Transverse colon (tissue), 4 donors: ENCODE measurements at regions not wholly inside any gene's neighbourhood (a gene's known extent, or its start where the extent isn't known, plus 50 kb on each side); places are given as distances from the start of the nearest gene placed in this dataset.
"Not testable (repeated sequence)": the region's sequence is repeated elsewhere in the genome, so short reads cannot be mapped to it uniquely, and the experiment has no call there.

Experiments
- DNase-seq: peaks from one replicate; pipeline ENCODE4 v3.0.0-alpha.2; 2019
- H3K27ac ChIP-seq, 4 donors: fragments of 200-600 bp; sonication (generic); 2 replicates each; pipeline ENCODE4 v1.5.1; 2016 to 2018; ENCODE audit warnings: inconsistent platforms in 4 of 4
- H3K27me3 ChIP-seq: fragments of 200-600 bp; sonication (generic); 2 replicates; pipeline ENCODE4 v1.5.1; 2017; ENCODE audit warnings: inconsistent platforms
- H3K36me3 ChIP-seq, 4 donors: fragments of 200-600 bp; sonication (generic); 2 replicates each; pipeline ENCODE4 v1.5.1; 2017 to 2019; ENCODE audit warnings: inconsistent platforms in 4 of 4
- H3K4me1 ChIP-seq, 4 donors: fragments of 200-600 bp; sonication (generic); 2 replicates each; pipeline ENCODE4 v1.5.1; 2017 to 2020; ENCODE audit warnings: inconsistent platforms in 4 of 4
- H3K4me3 ChIP-seq, 4 donors: fragments of 200-600 bp; sonication (generic); 1 replicate in 1 of 4; 2 replicates in 3 of 4; pipeline versions ENCODE4 v1.5.1 to v1.6.1; 2017 to 2019; ENCODE audit warnings: inconsistent platforms in 4 of 4
- H3K9me3 ChIP-seq, 2 donors: fragments of 200-600 bp; sonication (generic); 2 replicates each; pipeline ENCODE4 v1.5.1; 2017 to 2019; ENCODE audit warnings: inconsistent platforms in 2 of 2
- EP300 ChIP-seq: sonication (generic); formaldehyde crosslinking; IDR thresholded peaks from one replicate; pipeline ENCODE4 v1.6.1; 2017; ENCODE audit warnings: antibody characterized with exemption, low read depth
- POLR2A ChIP-seq: fragments of 450-650 bp; IDR thresholded peaks from one replicate; pipeline ENCODE4 v1.6.1; 2016; ENCODE audit warnings: antibody characterized with exemption, mild to moderate bottlenecking, moderate library complexity
- POLR2AphosphoS5 ChIP-seq, 3 donors: sonication (generic); formaldehyde crosslinking; IDR thresholded peaks; one replicate each; pipeline ENCODE4 v1.6.1; 2016; ENCODE audit warnings: antibody characterized with exemption in 3 of 3
- WGBS, 2 donors: methylation state at CpG; one replicate each; pipeline ENCODE4 v1.1.5; 2018; ENCODE audit warnings: low coverage in 1 of 2; 5-methylcytosine and 5-hydroxymethylcytosine counted together
- in situ Hi-C, 4 donors: fragments of 200-750 bp; cut with MboI; loops; one replicate each; pipeline versions ENCODE4 v1.15.0 to v1.15.1; 2017; ENCODE audit warnings: low sequenced_read_pairs in 3 of 4, low pct_ligation_motif_present in 1 of 4, low pct_unique_long_range_greater_than_20kb in 1 of 4
- intact Hi-C: fragments of 100-400 bp; cut with DNase I; formaldehyde crosslinking; loops from one replicate; pipeline ENCODE4 v1.15.1; 2023; ENCODE audit warnings: low total_unique reads
- TF ChIP-seq, protein P1 (sequence below), 5 experiments: fragments of 200-600 bp in 3 of 5; fragments of 450-650 bp in 2 of 5; sonication (generic) in 3 of 5; IDR thresholded peaks; 1 replicate in 2 of 5; 2 replicates in 3 of 5; pipeline ENCODE4 v1.5.1; 2016 to 2017; ENCODE audit warnings: antibody characterized with exemption in 5 of 5, inconsistent platforms in 3 of 5, mild to moderate bottlenecking in 2 of 5, moderate library complexity in 1 of 5

- Histone ChIP-seq H3K4me3 (no peak overlapping the region), H3K9me3 (no peaks in the 10 kb centered on the region), H3K4me1 (no peaks in the 10 kb centered on the region), H3K27me3 (no peaks in the 10 kb centered on the region), H3K36me3 (no peaks in the 10 kb centered on the region), H3K27ac (no peak overlapping the region)
- TF ChIP-seq EP300: no peak
- TF ChIP-seq, protein P1, sequence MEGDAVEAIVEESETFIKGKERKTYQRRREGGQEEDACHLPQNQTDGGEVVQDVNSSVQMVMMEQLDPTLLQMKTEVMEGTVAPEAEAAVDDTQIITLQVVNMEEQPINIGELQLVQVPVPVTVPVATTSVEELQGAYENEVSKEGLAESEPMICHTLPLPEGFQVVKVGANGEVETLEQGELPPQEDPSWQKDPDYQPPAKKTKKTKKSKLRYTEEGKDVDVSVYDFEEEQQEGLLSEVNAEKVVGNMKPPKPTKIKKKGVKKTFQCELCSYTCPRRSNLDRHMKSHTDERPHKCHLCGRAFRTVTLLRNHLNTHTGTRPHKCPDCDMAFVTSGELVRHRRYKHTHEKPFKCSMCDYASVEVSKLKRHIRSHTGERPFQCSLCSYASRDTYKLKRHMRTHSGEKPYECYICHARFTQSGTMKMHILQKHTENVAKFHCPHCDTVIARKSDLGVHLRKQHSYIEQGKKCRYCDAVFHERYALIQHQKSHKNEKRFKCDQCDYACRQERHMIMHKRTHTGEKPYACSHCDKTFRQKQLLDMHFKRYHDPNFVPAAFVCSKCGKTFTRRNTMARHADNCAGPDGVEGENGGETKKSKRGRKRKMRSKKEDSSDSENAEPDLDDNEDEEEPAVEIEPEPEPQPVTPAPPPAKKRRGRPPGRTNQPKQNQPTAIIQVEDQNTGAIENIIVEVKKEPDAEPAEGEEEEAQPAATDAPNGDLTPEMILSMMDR (IDR thresholded peaks at IDR 0.05): no peak
- TF ChIP-seq POLR2A: no peak
- no peak for TF ChIP-seq POLR2AphosphoS5 (IDR thresholded peaks at IDR 0.05)
- in situ Hi-C loops: no loop called here
- intact Hi-C loops: no loop called here
- DNase-seq: no peak
- 91% methylated on average over 2 of the region's 2 CpGs; no CpG with 5 or more reads in 1 of the 2 donors for WGBS, 2 donors
Observed at GRCh38 chr12:24625103-24625502, 323.8 kb downstream of the BCAT1 start.

- H3K9me3 ChIP-seq, DNase-seq, intact Hi-C loops: not testable (repeated sequence)
Observed at GRCh38 chr12:24619954-24620353, 328.9 kb downstream of the BCAT1 start.

DNA sequence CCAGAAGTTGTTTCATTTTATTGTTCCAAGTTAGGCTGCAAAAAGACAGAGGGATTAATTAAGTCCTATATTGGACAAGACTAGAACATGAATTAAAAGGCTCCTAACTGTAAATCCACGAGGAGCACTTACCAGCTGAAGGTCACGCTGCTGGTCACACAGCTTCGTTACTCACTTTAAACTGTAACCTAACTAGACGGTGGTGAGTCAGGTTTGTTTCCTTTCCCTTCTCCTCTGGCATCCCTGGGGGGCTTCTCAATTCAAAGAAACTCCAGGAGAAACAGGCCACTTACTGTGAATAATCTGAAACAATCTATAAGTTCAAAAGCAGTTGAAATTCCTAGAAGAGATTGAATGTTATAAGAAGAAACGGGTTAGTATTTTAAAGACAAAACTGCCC lies 331.4 kb downstream of the BCAT1 start:
- Histone ChIP-seq H3K27me3 (no peaks in the 10 kb centered on the region), H3K9me3 (no peaks in the 10 kb centered on the region), H3K36me3 (no peaks in the 10 kb centered on the region), H3K4me3 (no peak overlapping the region), H3K4me1 (no peaks in the 10 kb centered on the region), H3K27ac (no peak overlapping the region)
- intact Hi-C loops: no loop called here
- WGBS, 2 donors: 48 to 59% methylated on average over 5 of the region's 5 CpGs
- TF ChIP-seq POLR2AphosphoS5 (IDR thresholded peaks at IDR 0.05) (no peak), EP300 (no peak), POLR2A (no peak)
- TF ChIP-seq, protein P1 (IDR thresholded peaks at IDR 0.05): no peak
- no peak for DNase-seq
- in situ Hi-C loops: no loop called here

More at GRCh38 chr12:24619954-24620353, 328.9 kb downstream of the BCAT1 start:
- WGBS, 2 donors: 90 to 95% methylated on average over 6 of the region's 6 CpGs
- H3K4me3 ChIP-seq, H3K27ac ChIP-seq, H3K27me3 ChIP-seq, H3K4me1 ChIP-seq, in situ Hi-C loops, H3K36me3 ChIP-seq: not testable (repeated sequence)

DNA sequence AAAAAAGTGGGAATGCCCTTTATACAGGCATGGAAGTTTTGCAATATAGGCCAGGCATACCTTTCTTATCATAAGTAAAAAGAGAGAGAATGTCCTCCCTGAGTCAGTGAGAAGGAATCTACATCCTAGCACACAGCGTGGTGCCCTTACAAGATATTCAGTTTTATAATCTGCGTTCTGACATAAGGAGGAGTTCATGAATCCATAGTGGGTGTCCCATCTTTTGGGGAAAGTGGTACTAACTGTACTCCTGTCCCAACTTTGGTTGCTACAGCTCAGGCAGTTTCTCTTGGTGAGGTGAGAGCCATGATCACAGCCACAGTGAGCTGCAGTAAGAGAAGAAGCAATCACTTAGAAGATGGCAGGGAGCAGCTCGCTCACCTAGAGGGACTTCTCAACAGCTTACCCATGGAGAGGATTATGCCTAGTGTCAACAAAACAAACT lies 332.9 kb downstream of the BCAT1 start:
- no peak for TF ChIP-seq POLR2A
- no peak for TF ChIP-seq EP300
- TF ChIP-seq POLR2AphosphoS5 (IDR thresholded peaks at IDR 0.05): no peak
- TF ChIP-seq, protein P1 (IDR thresholded peaks at IDR 0.05): no peak
- intact Hi-C loops (no loop called here), in situ Hi-C loops (no loop called here)
- no peak overlapping the region for H3K4me3 ChIP-seq
- no peaks in the 10 kb centered on the region for H3K9me3 ChIP-seq
- H3K27me3 ChIP-seq: no peaks in the 10 kb centered on the region
- no peak overlapping the region for H3K27ac ChIP-seq
- H3K4me1 ChIP-seq: no peaks in the 10 kb centered on the region
- 80 to 91% methylated on average over 2 to 3 of the region's 3 CpGs for WGBS, 2 donors
- DNase-seq: no peak
- H3K36me3 ChIP-seq: no peaks in the 10 kb centered on the region

DNA sequence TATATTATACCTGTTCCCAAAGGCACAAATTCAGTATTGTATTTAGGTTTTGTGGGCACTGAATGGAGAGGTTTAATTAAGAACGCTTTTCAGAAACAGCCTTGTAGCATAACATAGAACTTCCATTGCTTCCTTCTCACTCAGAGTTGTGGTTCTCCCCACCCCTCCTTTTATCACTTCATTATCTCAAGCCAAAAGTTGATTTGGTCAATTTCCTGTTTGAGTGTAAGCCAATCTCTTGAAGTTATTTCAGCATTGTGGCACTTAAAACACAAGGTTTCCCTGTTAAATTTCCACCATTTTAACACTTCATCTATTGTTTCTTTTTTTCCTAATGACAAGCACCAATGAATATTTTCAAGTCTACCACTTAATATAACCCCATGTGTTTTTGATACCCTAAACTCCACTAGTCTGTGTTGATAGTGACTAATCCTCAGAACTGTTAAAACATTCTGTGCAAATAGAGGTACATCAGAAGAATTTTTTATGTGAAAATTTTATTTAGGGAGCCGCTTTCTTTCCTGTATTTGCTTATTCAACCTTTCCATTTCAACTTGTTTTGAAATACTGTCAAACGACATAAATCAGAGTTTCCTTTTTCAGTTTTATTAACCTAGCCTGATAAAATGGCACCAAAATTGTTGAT lies 340.1 kb downstream of the BCAT1 start:
- no peak for TF ChIP-seq POLR2A
- TF ChIP-seq, protein P1 (IDR thresholded peaks at IDR 0.05): no peak
- TF ChIP-seq POLR2AphosphoS5 (IDR thresholded peaks at IDR 0.05): no peak
- no peak for TF ChIP-seq EP300
- Histone ChIP-seq H3K4me1 (no peaks in the 10 kb centered on the region), H3K36me3 (no peaks in the 10 kb centered on the region), H3K27ac (no peak overlapping the region), H3K27me3 (no peaks in the 10 kb centered on the region), H3K9me3 (no peaks in the 10 kb centered on the region), H3K4me3 (no peak overlapping the region)
- 35 to 38% methylated on average over 3 of the region's 3 CpGs for WGBS, 2 donors
- in situ Hi-C loops (no loop called here), intact Hi-C loops (no loop called here)
- DNase-seq: no peak
